GM12878 (cell line): ENCODE measurements at regions not wholly inside any gene's neighbourhood (a gene's known extent, or its start where the extent isn't known, plus 50 kb on each side); places are given as distances from the start of the nearest gene placed in this dataset.

Experiments used
- CEBPB ChIP-seq, 2 experiments: fragments of 150-350 bp in 1 of 2; IDR thresholded peaks; 2 replicates each; pipeline ENCODE4 v1.6.1; 2012 to 2014; ENCODE audit warnings: low read depth in 2 of 2, low read length in 2 of 2, borderline replicate concordance in 1 of 2, inconsistent platforms in 1 of 2
- EP300 ChIP-seq, 2 experiments: fragments of 150-350 bp in 1 of 2; IDR thresholded peaks; 2 replicates each; pipeline ENCODE4 v1.6.1; 2011 to 2012; ENCODE audit warnings: low read depth in 2 of 2, low read length in 2 of 2, borderline replicate concordance in 1 of 2, improper control_type of control experiment in 1 of 2, inconsistent platforms in 1 of 2; ENCODE audit not compliant: control insufficient read depth in 1 of 2
- HSF1 ChIP-seq: fragments of 150-350 bp; IDR thresholded peaks from 2 replicates; pipeline ENCODE4 v1.6.1; 2014; ENCODE audit warnings: mild to moderate bottlenecking, low read depth, low read length
- KLF5 ChIP-seq: fragments of 450-650 bp; IDR thresholded peaks from 2 replicates; pipeline ENCODE4 v1.6.1; 2014; ENCODE audit warnings: mild to moderate bottlenecking; ENCODE audit not compliant: partially characterized antibody
- MEF2B ChIP-seq: fragments of 450-650 bp; IDR thresholded peaks from 2 replicates; pipeline ENCODE4 v1.6.1; 2018; ENCODE audit warnings: mild to moderate bottlenecking, moderate library complexity; ENCODE audit not compliant: partially characterized antibody, poor library complexity, severe bottlenecking
- MTA2 ChIP-seq: fragments of 450-650 bp; IDR thresholded peaks from 2 replicates; pipeline ENCODE4 v1.6.1; 2016; ENCODE audit warnings: low read depth, mild to moderate bottlenecking, moderate library complexity
- NBN ChIP-seq: fragments of 450-650 bp; IDR thresholded peaks from 2 replicates; pipeline ENCODE4 v1.6.1; 2016
- NFYA ChIP-seq: IDR thresholded peaks from 2 replicates; pipeline ENCODE4 v1.6.1; 2011; ENCODE audit warnings: low read depth, mild to moderate bottlenecking, low read length, improper control_type of control experiment, borderline replicate concordance
- NFYB ChIP-seq: IDR thresholded peaks from 2 replicates; pipeline ENCODE4 v1.6.1; 2011; ENCODE audit warnings: low read depth, mild to moderate bottlenecking, low read length, improper control_type of control experiment, moderate library complexity; ENCODE audit not compliant: insufficient read depth
- PML ChIP-seq: IDR thresholded peaks from 2 replicates; pipeline ENCODE4 v1.6.1; 2012; ENCODE audit warnings: low read length, inconsistent platforms
- POU2F2 ChIP-seq: IDR thresholded peaks from 3 replicates; pipeline ENCODE4 v1.6.1; 2011; ENCODE audit warnings: low read depth, mild to moderate bottlenecking, low read length, borderline replicate concordance
- PRDM15 ChIP-seq: fragments of 450-650 bp; formaldehyde crosslinking; IDR thresholded peaks from 2 replicates; pipeline ENCODE4 v1.4.0; 2020; ENCODE audit warnings: mild to moderate bottlenecking, moderate library complexity
- RCOR1 ChIP-seq: conservative IDR thresholded peaks from 2 replicates; pipeline ENCODE4 v1.6.1; 2012; ENCODE audit warnings: low read depth, low read length, improper control_type of control experiment
- SMARCA5 ChIP-seq: fragments of 450-650 bp; IDR thresholded peaks from 2 replicates; pipeline ENCODE4 v1.6.1; 2017; ENCODE audit warnings: mild to moderate bottlenecking
- TAF1 ChIP-seq: IDR thresholded peaks from 2 replicates; pipeline ENCODE4 v1.6.1; 2011; ENCODE audit warnings: mild to moderate bottlenecking, low read depth, low read length, borderline replicate concordance
- TBL1XR1 ChIP-seq: IDR thresholded peaks from 2 replicates; pipeline ENCODE4 v1.6.1; 2012; ENCODE audit warnings: low read depth, low read length, improper control_type of control experiment
- TCF3 ChIP-seq: IDR thresholded peaks from 2 replicates; pipeline ENCODE4 v1.6.1; 2012; ENCODE audit warnings: low read depth, mild to moderate bottlenecking, low read length, borderline replicate concordance; ENCODE audit not compliant: insufficient read depth
- TCF7 ChIP-seq: IDR thresholded peaks from 2 replicates; pipeline ENCODE4 v1.6.1; 2014; ENCODE audit warnings: antibody characterized with exemption, borderline replicate concordance
- ZSCAN29 ChIP-seq: fragments of 450-650 bp; IDR thresholded peaks from 2 replicates; pipeline ENCODE4 v1.6.1; 2017; ENCODE audit warnings: mild to moderate bottlenecking, moderate library complexity
- TF ChIP-seq, protein P1 (sequence below): fragments of 450-650 bp; IDR thresholded peaks from 2 replicates; pipeline ENCODE4 v1.6.1; 2017; ENCODE audit warnings: mild to moderate bottlenecking
- TF ChIP-seq, protein P2 (sequence below): fragments of 450-650 bp; IDR thresholded peaks from 2 replicates; pipeline ENCODE4 v1.6.1; 2014; ENCODE audit warnings: mild to moderate bottlenecking

DNA sequence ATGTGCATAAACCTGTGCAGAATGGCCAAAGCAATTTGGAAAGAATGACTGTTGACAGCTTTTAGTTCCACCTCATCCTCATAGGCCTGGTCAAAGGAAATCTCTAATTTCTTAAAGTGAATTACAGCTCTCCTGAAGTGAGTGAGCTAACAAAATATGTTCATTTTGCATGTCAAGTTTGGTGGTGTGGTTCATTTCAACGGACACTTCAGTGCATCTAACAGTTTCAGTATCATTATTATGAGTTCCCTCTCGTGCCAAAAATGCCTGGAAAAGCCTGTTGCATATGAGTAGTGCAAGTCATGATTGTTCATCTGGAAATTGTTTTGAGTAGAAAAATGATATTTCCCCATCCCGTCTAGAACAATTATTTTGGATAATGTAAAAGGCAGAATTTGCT lies 53.2 kb upstream of the HMHB1 start (continued):
- TF ChIP-seq PRDM15 (CRISPR knock-in tag) (no peak), PML (no peak), TAF1 (no peak), NFYB (no peak), MEF2B (no peak), NFYA (no peak), MTA2 (peak; percentile 62; the same call in 1 of the 2 replicates), EP300 (IDR thresholded peaks at IDR 0.05; ENCODE audit: borderline replicate concordance in 1 of 2, control insufficient read depth in 1 of 2, low read depth in 2 of 2, low read length in 2 of 2) (peak; percentile 48 to 79; a peak in 2 of 4 replicates), POU2F2 (peak; percentile 38; the same call in 1 of the 3 replicates), HSF1 (no peak), SMARCA5 (no peak), TBL1XR1 (no peak), NBN (no peak), TCF3 (0 out of 2 replicates have a peak, but pooled peaks have one; percentile 47), ZSCAN29 (no peak), CEBPB (IDR thresholded peaks at IDR 0.05; ENCODE audit: borderline replicate concordance in 1 of 2, low read depth in 2 of 2, low read length in 2 of 2) (peak in 1 of 2 experiments; percentile 76; a peak in 1 of 4 replicates), RCOR1 (no peak), KLF5 (no peak), TCF7 (peak; percentile 41; the same call in 1 of the 2 replicates)
- TF ChIP-seq, protein P1, sequence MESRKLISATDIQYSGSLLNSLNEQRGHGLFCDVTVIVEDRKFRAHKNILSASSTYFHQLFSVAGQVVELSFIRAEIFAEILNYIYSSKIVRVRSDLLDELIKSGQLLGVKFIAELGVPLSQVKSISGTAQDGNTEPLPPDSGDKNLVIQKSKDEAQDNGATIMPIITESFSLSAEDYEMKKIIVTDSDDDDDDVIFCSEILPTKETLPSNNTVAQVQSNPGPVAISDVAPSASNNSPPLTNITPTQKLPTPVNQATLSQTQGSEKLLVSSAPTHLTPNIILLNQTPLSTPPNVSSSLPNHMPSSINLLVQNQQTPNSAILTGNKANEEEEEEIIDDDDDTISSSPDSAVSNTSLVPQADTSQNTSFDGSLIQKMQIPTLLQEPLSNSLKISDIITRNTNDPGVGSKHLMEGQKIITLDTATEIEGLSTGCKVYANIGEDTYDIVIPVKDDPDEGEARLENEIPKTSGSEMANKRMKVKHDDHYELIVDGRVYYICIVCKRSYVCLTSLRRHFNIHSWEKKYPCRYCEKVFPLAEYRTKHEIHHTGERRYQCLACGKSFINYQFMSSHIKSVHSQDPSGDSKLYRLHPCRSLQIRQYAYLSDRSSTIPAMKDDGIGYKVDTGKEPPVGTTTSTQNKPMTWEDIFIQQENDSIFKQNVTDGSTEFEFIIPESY, result no peak
- TF ChIP-seq, protein P2, sequence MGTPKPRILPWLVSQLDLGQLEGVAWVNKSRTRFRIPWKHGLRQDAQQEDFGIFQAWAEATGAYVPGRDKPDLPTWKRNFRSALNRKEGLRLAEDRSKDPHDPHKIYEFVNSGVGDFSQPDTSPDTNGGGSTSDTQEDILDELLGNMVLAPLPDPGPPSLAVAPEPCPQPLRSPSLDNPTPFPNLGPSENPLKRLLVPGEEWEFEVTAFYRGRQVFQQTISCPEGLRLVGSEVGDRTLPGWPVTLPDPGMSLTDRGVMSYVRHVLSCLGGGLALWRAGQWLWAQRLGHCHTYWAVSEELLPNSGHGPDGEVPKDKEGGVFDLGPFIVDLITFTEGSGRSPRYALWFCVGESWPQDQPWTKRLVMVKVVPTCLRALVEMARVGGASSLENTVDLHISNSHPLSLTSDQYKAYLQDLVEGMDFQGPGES, result no peak
